Activated naive CD8-positive, alpha-beta T cell treated with anti-CD3 and anti-CD28 coated beads for 36 hours (primary cell): ENCODE measurements at regions not wholly inside any gene's neighbourhood (a gene's known extent, or its start where the extent isn't known, plus 50 kb on each side); places are given as distances from the start of the nearest gene placed in this dataset.
"Not testable (repeated sequence)": the region's sequence is repeated elsewhere in the genome, so short reads cannot be mapped to it uniquely, and the experiment has no call there.

Experiments
- DNase-seq: peaks from one replicate; pipeline ENCODE4 v3.0.0; 2021
- H3K27ac Mint-ChIP-seq: one replicate; pipeline ENCODE4 v1.8.0; 2022; ENCODE audit warnings: mild to moderate bottlenecking, moderate library complexity, mixed read lengths
- H3K27me3 Mint-ChIP-seq: one replicate; pipeline ENCODE4 v1.8.0; 2022; ENCODE audit warnings: mild to moderate bottlenecking, mixed read lengths
- H3K36me3 Mint-ChIP-seq: one replicate; pipeline ENCODE4 v1.8.0; 2021; ENCODE audit warnings: mild to moderate bottlenecking, mixed read lengths
- H3K4me1 Mint-ChIP-seq: one replicate; pipeline ENCODE4 v1.8.0; 2021; ENCODE audit warnings: mixed read lengths
- H3K4me3 Mint-ChIP-seq: one replicate; pipeline ENCODE4 v1.8.0; 2022; ENCODE audit warnings: mild to moderate bottlenecking, moderate library complexity, mixed read lengths
- H3K9me3 Mint-ChIP-seq: one replicate; pipeline ENCODE4 v1.8.0; 2022; ENCODE audit warnings: mixed read lengths

- H3K4me1 Mint-ChIP-seq, H3K36me3 Mint-ChIP-seq, H3K27ac Mint-ChIP-seq, H3K4me3 Mint-ChIP-seq, H3K9me3 Mint-ChIP-seq, DNase-seq: not testable (repeated sequence)
- peaks cover 50% of the 10 kb centered on the region for H3K27me3 Mint-ChIP-seq
These were observed 1511.9 kb upstream of the TPTE start for GRCh38 chr21:9009267-9010016.

- peaks cover 47% of the 10 kb centered on the region for H3K27me3 Mint-ChIP-seq
- H3K4me1 Mint-ChIP-seq, H3K27ac Mint-ChIP-seq, DNase-seq, H3K36me3 Mint-ChIP-seq, H3K4me3 Mint-ChIP-seq, H3K9me3 Mint-ChIP-seq: not testable (repeated sequence)
These were observed 1511.1 kb upstream of the TPTE start for GRCh38 chr21:9010121-9010795.

- not testable (repeated sequence) for DNase-seq, H3K4me3 Mint-ChIP-seq, H3K27ac Mint-ChIP-seq, H3K4me1 Mint-ChIP-seq, H3K36me3 Mint-ChIP-seq, H3K9me3 Mint-ChIP-seq
- peaks cover 47% of the 10 kb centered on the region for H3K27me3 Mint-ChIP-seq
These were observed 1510.2 kb upstream of the TPTE start for GRCh38 chr21:9010936-9011890.

GRCh38 chr21:9011916-9012315 is 1509.5 kb upstream of the TPTE start:
- H3K4me1 Mint-ChIP-seq, H3K27ac Mint-ChIP-seq, H3K4me3 Mint-ChIP-seq, H3K9me3 Mint-ChIP-seq, DNase-seq, H3K36me3 Mint-ChIP-seq: not testable (repeated sequence)
- H3K27me3 Mint-ChIP-seq = peaks cover 47% of the 10 kb centered on the region

GRCh38 chr21:9013502-9014242 is 1507.7 kb upstream of the TPTE start:
- H3K36me3 Mint-ChIP-seq, H3K27ac Mint-ChIP-seq, DNase-seq, H3K4me1 Mint-ChIP-seq, H3K9me3 Mint-ChIP-seq, H3K4me3 Mint-ChIP-seq: not testable (repeated sequence)
- peaks cover 37% of the 10 kb centered on the region for H3K27me3 Mint-ChIP-seq

- not testable (repeated sequence) for H3K9me3 Mint-ChIP-seq, H3K4me1 Mint-ChIP-seq, DNase-seq, H3K27ac Mint-ChIP-seq, H3K36me3 Mint-ChIP-seq, H3K4me3 Mint-ChIP-seq
- H3K27me3 Mint-ChIP-seq = peaks cover 32% of the 10 kb centered on the region
These were observed 1507.1 kb upstream of the TPTE start for GRCh38 chr21:9014243-9014734.

GRCh38 chr21:9015483-9016197 is 1505.7 kb upstream of the TPTE start:
- peaks cover 29% of the 10 kb centered on the region for H3K27me3 Mint-ChIP-seq
- H3K9me3 Mint-ChIP-seq, H3K36me3 Mint-ChIP-seq, H3K4me1 Mint-ChIP-seq, H3K27ac Mint-ChIP-seq, H3K4me3 Mint-ChIP-seq, DNase-seq: not testable (repeated sequence)

- not testable (repeated sequence) for H3K4me1 Mint-ChIP-seq, H3K4me3 Mint-ChIP-seq, H3K36me3 Mint-ChIP-seq, H3K27ac Mint-ChIP-seq, DNase-seq, H3K9me3 Mint-ChIP-seq
- peaks cover 24% of the 10 kb centered on the region for H3K27me3 Mint-ChIP-seq
These were observed 1504.2 kb upstream of the TPTE start for GRCh38 chr21:9017206-9017605.

- DNase-seq, H3K36me3 Mint-ChIP-seq, H3K27ac Mint-ChIP-seq, H3K4me3 Mint-ChIP-seq, H3K4me1 Mint-ChIP-seq, H3K9me3 Mint-ChIP-seq: not testable (repeated sequence)
- peaks cover 11% of the 10 kb centered on the region for H3K27me3 Mint-ChIP-seq
These were observed 1502.6 kb upstream of the TPTE start for GRCh38 chr21:9018731-9019253.

- H3K4me3 Mint-ChIP-seq, H3K36me3 Mint-ChIP-seq, H3K9me3 Mint-ChIP-seq, H3K27ac Mint-ChIP-seq, H3K4me1 Mint-ChIP-seq, DNase-seq: not testable (repeated sequence)
- peaks cover 16% of the 10 kb centered on the region for H3K27me3 Mint-ChIP-seq
These were observed 1497.2 kb upstream of the TPTE start for GRCh38 chr21:9024006-9024767.

GRCh38 chr21:9026729-9027416 is 1494.5 kb upstream of the TPTE start:
- DNase-seq, H3K27ac Mint-ChIP-seq, H3K9me3 Mint-ChIP-seq, H3K36me3 Mint-ChIP-seq, H3K27me3 Mint-ChIP-seq, H3K4me1 Mint-ChIP-seq, H3K4me3 Mint-ChIP-seq: not testable (repeated sequence)

- H3K27me3 Mint-ChIP-seq, H3K9me3 Mint-ChIP-seq, H3K4me1 Mint-ChIP-seq, H3K27ac Mint-ChIP-seq, H3K36me3 Mint-ChIP-seq, H3K4me3 Mint-ChIP-seq, DNase-seq: not testable (repeated sequence)
These were observed 1494.0 kb upstream of the TPTE start for GRCh38 chr21:9027417-9027800.
